MV-4-11 (cell line): ENCODE measurements at regions not wholly inside any gene's neighbourhood (a gene's known extent, or its start where the extent isn't known, plus 50 kb on each side); places are given as distances from the start of the nearest gene placed in this dataset.
"Not testable (repeated sequence)": the region's sequence is repeated elsewhere in the genome, so short reads cannot be mapped to it uniquely, and the experiment has no call there.

Experiments
- DNase-seq: peaks from one replicate; lab custom pipeline; 2025; lab: John Stamatoyannopoulos, UW

- DNase-seq = no peak
These were observed 271.4 kb upstream of the GRM3 start for GRCh38 chr7:86372262-86372661.

- DNase-seq = no peak
These were observed 276.8 kb upstream of the GRM3 start for GRCh38 chr7:86366946-86367345.

- DNase-seq = not testable (repeated sequence)
These were observed 303.3 kb upstream of the GRM3 start for GRCh38 chr7:86340407-86340806.

GRCh38 chr7:86339051-86339450 lies 304.7 kb upstream of the GRM3 start:
- DNase-seq = no peak

- DNase-seq = no peak
These were observed 314.8 kb upstream of the GRM3 start for GRCh38 chr7:86328801-86329433.

- no peak for DNase-seq
These were observed 316.9 kb upstream of the GRM3 start for GRCh38 chr7:86326847-86327246.

- no peak for DNase-seq
These were observed 322.8 kb upstream of the GRM3 start for GRCh38 chr7:86320889-86321288.

- no peak for DNase-seq
These were observed 323.4 kb upstream of the GRM3 start for GRCh38 chr7:86320341-86320740.

GRCh38 chr7:86313842-86314241 lies 329.9 kb upstream of the GRM3 start:
- DNase-seq = no peak

- DNase-seq = no peak
These were observed 342.4 kb upstream of the GRM3 start for GRCh38 chr7:86301301-86301700.

- DNase-seq = no peak
These were observed 348.2 kb upstream of the GRM3 start for GRCh38 chr7:86295526-86295925.

- no peak for DNase-seq
These were observed 361.6 kb upstream of the GRM3 start for GRCh38 chr7:86282014-86282682.

- DNase-seq = no peak
These were observed 363.6 kb upstream of the GRM3 start for GRCh38 chr7:86280150-86280549.

GRCh38 chr7:86262781-86263180 lies 380.9 kb upstream of the GRM3 start:
- DNase-seq = no peak

GRCh38 chr7:86257894-86258293 lies 385.8 kb upstream of the GRM3 start:
- DNase-seq = no peak

GRCh38 chr7:86252406-86252805 lies 391.3 kb upstream of the GRM3 start:
- no peak for DNase-seq

- DNase-seq = no peak
These were observed 394.7 kb upstream of the GRM3 start for GRCh38 chr7:86248977-86249376.

GRCh38 chr7:86243171-86243570 lies 400.5 kb upstream of the GRM3 start:
- DNase-seq = no peak

- DNase-seq = no peak
These were observed 417.5 kb upstream of the GRM3 start for GRCh38 chr7:86226191-86226590.

- no peak for DNase-seq
These were observed 420.9 kb upstream of the GRM3 start for GRCh38 chr7:86222806-86223205.

GRCh38 chr7:86214734-86215133 lies 429.0 kb upstream of the GRM3 start:
- no peak for DNase-seq

GRCh38 chr7:86212976-86213375 lies 430.7 kb upstream of the GRM3 start:
- no peak for DNase-seq

- DNase-seq = no peak
These were observed 434.7 kb upstream of the GRM3 start for GRCh38 chr7:86209036-86209435.

- DNase-seq = no peak
These were observed 436.0 kb upstream of the GRM3 start for GRCh38 chr7:86207740-86208139.
